Stomach (tissue), 4 donors: ENCODE measurements at regions not wholly inside any gene's neighbourhood (a gene's known extent, or its start where the extent isn't known, plus 50 kb on each side); places are given as distances from the start of the nearest gene placed in this dataset.

Source experiments
- CTCF ChIP-seq, 7 experiments: fragments of 450-650 bp in 4 of 7; fragments of 200-600 bp in 3 of 7; sonication (generic) in 3 of 7; IDR thresholded peaks; one replicate each; pipeline ENCODE4 v1.5.1; 2016 to 2019; ENCODE audit warnings: antibody characterized with exemption in 7 of 7, control low read depth in 2 of 7, mild to moderate bottlenecking in 1 of 7
- EP300 ChIP-seq: sonication (generic); formaldehyde crosslinking; IDR thresholded peaks from one replicate; pipeline ENCODE4 v1.6.1; 2017; ENCODE audit warnings: antibody characterized with exemption
- POLR2A ChIP-seq, 4 donors: fragments of 450-650 bp; IDR thresholded peaks; one replicate each; pipeline ENCODE4 v1.6.1; 2016; ENCODE audit warnings: antibody characterized with exemption in 4 of 4, control low read depth in 2 of 4, mild to moderate bottlenecking in 1 of 4, moderate library complexity in 1 of 4
- POLR2AphosphoS5 ChIP-seq, 3 donors: sonication (generic); formaldehyde crosslinking; IDR thresholded peaks; one replicate each; pipeline ENCODE4 v1.6.1; 2016; ENCODE audit warnings: antibody characterized with exemption in 3 of 3

- TF ChIP-seq CTCF (IDR thresholded peaks at IDR 0.05): no peak
- TF ChIP-seq EP300: no peak
- TF ChIP-seq POLR2A (IDR thresholded peaks at IDR 0.05): no peak
- TF ChIP-seq POLR2AphosphoS5 (IDR thresholded peaks at IDR 0.05): no peak
These were observed 54.2 kb upstream of the TCF4 start for GRCh38 chr18:55642191-55642590.
